Kidney (tissue), 13 donors: ENCODE measurements at regions not wholly inside any gene's neighbourhood (a gene's known extent, or its start where the extent isn't known, plus 50 kb on each side); places are given as distances from the start of the nearest gene placed in this dataset.
A peak's percentile ranks its signal among the peaks of the same experiment; 100 is the strongest.

Experiments used
- DNase-seq, 5 donors: peaks; one replicate each; pipeline ENCODE4 v3.0.0-alpha.2; 2013 to 2020
- FAIRE-seq: peaks from 2 replicates; lab custom pipeline; 2012; peaks lifted over from hg19 to GRCh38; lab: Jason Lieb, UNC
- H3K27ac ChIP-seq, 2 donors: one replicate each; pipeline ENCODE4 v1.7.0; 2013; ENCODE audit warnings: low read depth in 2 of 2, low read length in 2 of 2, inconsistent platforms in 1 of 2
- H3K27me3 ChIP-seq: one replicate; pipeline ENCODE4 v1.7.1; 2013; ENCODE audit warnings: low read length, inconsistent platforms; ENCODE audit not compliant: control insufficient read depth, insufficient read depth
- H3K36me3 ChIP-seq, 3 donors: one replicate each; pipeline versions ENCODE4 v1.7.0 to v1.7.1; 2013; ENCODE audit warnings: low read length in 3 of 3, control low read depth in 1 of 3, inconsistent platforms in 1 of 3; ENCODE audit not compliant: insufficient read depth in 3 of 3, control insufficient read depth in 2 of 3
- H3K4me1 ChIP-seq, 3 donors: one replicate each; pipeline versions ENCODE4 v1.7.0 to v1.7.1; 2013; ENCODE audit warnings: low read length in 3 of 3, inconsistent platforms in 1 of 3, low read depth in 1 of 3; ENCODE audit not compliant: control insufficient read depth in 2 of 3, insufficient read depth in 2 of 3
- H3K4me3 ChIP-seq, 3 donors: one replicate each; pipeline versions ENCODE4 v1.7.0 to v1.8.1; 2013; ENCODE audit warnings: low read length in 3 of 3, control low read depth in 1 of 3, inconsistent platforms in 1 of 3
- H3K9ac ChIP-seq, 3 donors: one replicate each; pipeline versions ENCODE4 v1.7.0 to v1.7.1; 2013; ENCODE audit warnings: low read length in 3 of 3, control low read depth in 1 of 3, inconsistent platforms in 1 of 3
- H3K9me3 ChIP-seq, 3 donors: one replicate each; pipeline versions ENCODE4 v1.7.0 to v1.7.1; 2013; ENCODE audit warnings: low read length in 3 of 3, control low read depth in 1 of 3, inconsistent platforms in 1 of 3; ENCODE audit not compliant: control insufficient read depth in 2 of 3, insufficient read depth in 1 of 3
- CTCF ChIP-seq: IDR thresholded peaks from 3 replicates; pipeline ENCODE4 v1.5.1; 2012; ENCODE audit warnings: mild to moderate bottlenecking, moderate library complexity, borderline replicate concordance; ENCODE audit not compliant: insufficient read depth; ENCODE audit errors: extremely low read depth
- intact Hi-C: fragments of 100-400 bp; cut with DNase I; formaldehyde crosslinking; loops from one replicate; pipeline ENCODE4 v1.11.1; 2022
- donor health status: control.
- donor health status: control.
- donor health status: control.
- donor health status: control.
- donor health status: control.
- donor health status: DM: yes; HTN: yes; CAD: no.
- donor health status: Normal renal cell carcinoma (clear cell type).

GRCh38 chr13:111594606-111595005 lies 274.2 kb downstream of the TEX29 start:
- Histone ChIP-seq H3K9me3 (no peaks in the 10 kb centered on the region), H3K36me3 (no peaks in the 10 kb centered on the region), H3K9ac (no peak overlapping the region), H3K4me1 (no peaks in the 10 kb centered on the region), H3K4me3 (no peak overlapping the region), H3K27ac (no peak overlapping the region), H3K27me3 (no peaks in the 10 kb centered on the region)
- intact Hi-C loops: no loop called here
- no peak for TF ChIP-seq CTCF
- DNase-seq: peak in 1 of 5 donors; percentile 32
- no peak for FAIRE-seq

- FAIRE-seq (no peak), DNase-seq (no peak)
- Histone ChIP-seq H3K9me3 (no peaks in the 10 kb centered on the region), H3K4me1 (no peaks in the 10 kb centered on the region), H3K9ac (no peak overlapping the region), H3K36me3 (no peaks in the 10 kb centered on the region), H3K27ac (no peak overlapping the region), H3K27me3 (no peaks in the 10 kb centered on the region), H3K4me3 (no peak overlapping the region)
- intact Hi-C loops: no loop called here
- no peak for TF ChIP-seq CTCF
These were observed 274.8 kb downstream of the TEX29 start for GRCh38 chr13:111595276-111595675.

- intact Hi-C loops: no loop called here
- no peak for FAIRE-seq
- H3K9me3 ChIP-seq: no peaks in the 10 kb centered on the region
- no peak for TF ChIP-seq CTCF
- no peaks in the 10 kb centered on the region for H3K4me1 ChIP-seq
- no peaks in the 10 kb centered on the region for H3K36me3 ChIP-seq
- DNase-seq: peak in 1 of 5 donors; percentile 39
- H3K27me3 ChIP-seq: no peaks in the 10 kb centered on the region
- H3K27ac ChIP-seq: no peak overlapping the region
- H3K4me3 ChIP-seq: no peak overlapping the region
- no peak overlapping the region for H3K9ac ChIP-seq
These were observed 275.3 kb downstream of the TEX29 start for GRCh38 chr13:111595791-111596190.

GRCh38 chr13:111597191-111597611 lies 276.8 kb downstream of the TEX29 start:
- H3K4me1 ChIP-seq: no peaks in the 10 kb centered on the region
- H3K27me3 ChIP-seq: no peaks in the 10 kb centered on the region
- FAIRE-seq (no peak), DNase-seq (peak in 4 of 5 donors; percentile 33 to 39 (median 36))
- H3K9me3 ChIP-seq: no peaks in the 10 kb centered on the region
- intact Hi-C loops: no loop called here
- TF ChIP-seq CTCF: no peak
- H3K9ac ChIP-seq: no peak overlapping the region
- no peak overlapping the region for H3K4me3 ChIP-seq
- no peak overlapping the region for H3K27ac ChIP-seq
- H3K36me3 ChIP-seq: no peaks in the 10 kb centered on the region
